OCI-LY7 (cell line): ENCODE measurements at regions not wholly inside any gene's neighbourhood (a gene's known extent, or its start where the extent isn't known, plus 50 kb on each side); places are given as distances from the start of the nearest gene placed in this dataset.

Experiments
- BruUV-seq: library from RNA; stranded (reverse); fragments of 400-500 nt; replicated peaks from 2 replicates; lab custom pipeline; 2021; lab: Mats Ljungman, UMichigan
- CTCF ChIA-PET: fragments of 300-600 bp; sonication (Branson Sonifier 250); formaldehyde crosslinking; loops from one replicate; lab custom pipeline; 2022; ENCODE audit warnings: antibody characterized with exemption; ENCODE audit not compliant: unreplicated experiment; lab: Charles Lee
- POLR2A ChIA-PET: fragments of 300-600 bp; sonication (Branson Sonifier 250); formaldehyde crosslinking; loops from one replicate; lab custom pipeline; 2022; ENCODE audit warnings: antibody characterized with exemption; lab: Charles Lee
- DNase-seq: peaks from one replicate; pipeline ENCODE4 v3.0.0-alpha.2; 2015; ENCODE audit warnings: low spot score
- H2AFZ ChIP-seq: fragments of 200-600 bp; sonication (generic), shearing (Covaris generic); 2 replicates; pipeline ENCODE4 v1.6.1; 2014; ENCODE audit warnings: mild to moderate bottlenecking, antibody characterized with exemption, low read length, moderate library complexity
- H3K27ac ChIP-seq: fragments of 200-600 bp; sonication (generic); 2 replicates; pipeline ENCODE4 v1.5.1; 2014; ENCODE audit warnings: mixed run types, low read depth, mild to moderate bottlenecking, moderate library complexity, low read length, inconsistent platforms; ENCODE audit not compliant: poor library complexity, severe bottlenecking
- H3K36me3 ChIP-seq: fragments of 200-600 bp; sonication (generic); 2 replicates; pipeline ENCODE4 v1.6.1; 2014; ENCODE audit warnings: mild to moderate bottlenecking, antibody characterized with exemption, low read length, moderate library complexity, mixed read lengths; ENCODE audit not compliant: insufficient read depth
- H3K4me1 ChIP-seq: fragments of 200-600 bp; sonication (generic); 2 replicates; pipeline ENCODE4 v1.5.1; 2014; ENCODE audit warnings: mild to moderate bottlenecking, low read length; ENCODE audit not compliant: insufficient read depth, poor library complexity, severe bottlenecking
- H3K4me2 ChIP-seq: fragments of 200-600 bp; sonication (generic); 2 replicates; pipeline ENCODE4 v1.6.1; 2014; ENCODE audit warnings: mild to moderate bottlenecking, low read length
- H3K4me3 ChIP-seq: fragments of 200-600 bp; sonication (generic); 2 replicates; pipeline ENCODE4 v1.5.1; 2014; ENCODE audit warnings: mild to moderate bottlenecking, low read depth, low read length; ENCODE audit not compliant: poor library complexity, severe bottlenecking
- H3K79me2 ChIP-seq: fragments of 200-600 bp; sonication (generic); 2 replicates; pipeline ENCODE4 v1.6.1; 2016; ENCODE audit warnings: low read depth, mild to moderate bottlenecking, low read length, moderate library complexity, mixed read lengths; ENCODE audit not compliant: insufficient read depth
- H3K9me2 ChIP-seq: fragments of 200-600 bp; sonication (generic); 2 replicates; pipeline ENCODE4 v1.6.1; 2016; ENCODE audit warnings: mild to moderate bottlenecking, low read length, mixed read lengths; ENCODE audit not compliant: insufficient read depth
- H3K9me3 ChIP-seq: fragments of 200-600 bp; sonication (generic); 2 replicates; pipeline ENCODE4 v1.6.1; 2014; ENCODE audit warnings: mild to moderate bottlenecking, mixed run types, low read length, mixed read lengths
- H4K20me1 ChIP-seq: fragments of 200-600 bp; sonication (generic); 2 replicates; pipeline ENCODE4 v1.6.1; 2014; ENCODE audit warnings: mild to moderate bottlenecking, antibody characterized with exemption, low read length, moderate library complexity, mixed read lengths; ENCODE audit not compliant: insufficient read depth
- CTCF ChIP-seq: fragments of 200-600 bp; sonication (generic); conservative IDR thresholded peaks from 2 replicates; pipeline ENCODE4 v1.5.1; 2014; ENCODE audit warnings: mild to moderate bottlenecking, antibody characterized with exemption, low read length, moderate library complexity, mixed read lengths
- EZH2phosphoT487 ChIP-seq: fragments of 200-600 bp; sonication (generic); IDR thresholded peaks from 2 replicates; pipeline ENCODE4 v1.6.1; 2018; ENCODE audit warnings: low read depth, borderline replicate concordance, mild to moderate bottlenecking, mixed run types, antibody characterized with exemption, low read length, moderate library complexity, mixed read lengths
- intact Hi-C: fragments of 100-400 bp; cut with micrococcal nuclease; formaldehyde crosslinking; loops from one replicate; pipeline ENCODE4 v1.10.0; 2022; ENCODE audit not compliant: unreplicated experiment

GRCh38 chr21:38920631-38921398, 115.1 kb downstream of the ETS2 start:
- intact Hi-C loops = no loop called here
- H3K79me2 ChIP-seq = no peaks in the 10 kb centered on the region
- H3K9me3 ChIP-seq = no peaks in the 10 kb centered on the region
- no peaks in the 10 kb centered on the region for H3K9me2 ChIP-seq
- H3K36me3 ChIP-seq = no peaks in the 10 kb centered on the region
- no peak overlapping the region for H2AFZ ChIP-seq
- no TSS peak for BruUV-seq
- no peak overlapping the region for H3K4me2 ChIP-seq
- TF ChIP-seq EZH2phosphoT487 (no peak), CTCF (no peak)
- H3K4me3 ChIP-seq = no peak overlapping the region
- POLR2A ChIA-PET = interaction anchor here (0.7 kb wide), 1 partner anchor 1572 kb away, joined by 3 read pairs; no protein-coding TSS in a partner anchor
- CTCF ChIA-PET = no interaction called here
- no peak for DNase-seq
- H4K20me1 ChIP-seq = no peaks in the 10 kb centered on the region
- no peak overlapping the region for H3K27ac ChIP-seq
- H3K4me1 ChIP-seq = no peaks in the 10 kb centered on the region

- POLR2A ChIA-PET = no interaction called here
- TF ChIP-seq EZH2phosphoT487 (no peak), CTCF (no peak)
Observed at GRCh38 chr21:38918607-38919346, 113.0 kb downstream of the ETS2 start.

More at GRCh38 chr21:38918607-38919346, 113.0 kb downstream of the ETS2 start:
- BruUV-seq = no TSS peak
- H3K4me3 ChIP-seq = no peak overlapping the region
- no peaks in the 10 kb centered on the region for H4K20me1 ChIP-seq
- no peaks in the 10 kb centered on the region for H3K79me2 ChIP-seq
- no peak overlapping the region for H3K27ac ChIP-seq
- H2AFZ ChIP-seq = no peak overlapping the region
- DNase-seq = no peak
- H3K36me3 ChIP-seq = no peaks in the 10 kb centered on the region
- no peak overlapping the region for H3K4me2 ChIP-seq
- no peaks in the 10 kb centered on the region for H3K9me2 ChIP-seq
- CTCF ChIA-PET = no interaction called here
- no peaks in the 10 kb centered on the region for H3K4me1 ChIP-seq
- H3K9me3 ChIP-seq = no peaks in the 10 kb centered on the region
- intact Hi-C loops = no loop called here
